ENCODE measurements at regions not wholly inside any gene's neighbourhood (a gene's known extent, or its start where the extent isn't known, plus 50 kb on each side); places are given as distances from the start of the nearest gene placed in this dataset.

DNA sequence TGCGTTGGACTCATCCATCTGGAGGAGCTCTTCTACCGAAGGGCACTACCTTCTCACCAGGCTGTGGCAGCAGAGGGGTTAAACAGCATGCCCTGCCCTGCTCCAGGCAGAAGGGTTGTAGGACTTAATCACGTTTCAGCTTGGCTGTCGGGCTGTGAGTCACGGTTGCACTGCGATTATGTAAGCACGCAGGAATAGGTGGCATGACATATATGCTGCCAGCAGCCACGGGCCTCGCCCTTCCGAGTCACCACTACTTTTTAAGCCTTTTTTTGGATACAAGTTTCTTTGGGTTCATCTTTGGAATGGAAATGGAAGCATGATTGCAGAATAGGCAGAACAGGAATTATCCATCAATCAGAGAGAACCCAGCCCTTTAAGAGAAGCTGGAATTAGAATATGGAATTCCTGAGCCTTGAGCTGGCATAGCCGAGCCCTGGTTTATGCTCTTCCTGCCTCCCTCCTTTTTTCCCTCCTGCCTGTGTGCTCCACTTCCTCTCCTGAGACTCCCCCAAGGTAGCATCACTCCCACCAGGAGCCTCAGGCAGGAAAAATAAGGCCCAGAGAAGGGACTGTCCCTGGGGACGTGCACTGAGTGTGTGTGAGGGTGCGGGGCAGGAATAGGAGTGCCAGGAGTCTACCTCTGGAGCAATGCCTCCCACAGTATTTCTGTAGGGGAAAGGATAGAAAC lies 86.8 kb downstream of the SEMA4F start (continued):
- TF ChIP-seq, protein P1, sequence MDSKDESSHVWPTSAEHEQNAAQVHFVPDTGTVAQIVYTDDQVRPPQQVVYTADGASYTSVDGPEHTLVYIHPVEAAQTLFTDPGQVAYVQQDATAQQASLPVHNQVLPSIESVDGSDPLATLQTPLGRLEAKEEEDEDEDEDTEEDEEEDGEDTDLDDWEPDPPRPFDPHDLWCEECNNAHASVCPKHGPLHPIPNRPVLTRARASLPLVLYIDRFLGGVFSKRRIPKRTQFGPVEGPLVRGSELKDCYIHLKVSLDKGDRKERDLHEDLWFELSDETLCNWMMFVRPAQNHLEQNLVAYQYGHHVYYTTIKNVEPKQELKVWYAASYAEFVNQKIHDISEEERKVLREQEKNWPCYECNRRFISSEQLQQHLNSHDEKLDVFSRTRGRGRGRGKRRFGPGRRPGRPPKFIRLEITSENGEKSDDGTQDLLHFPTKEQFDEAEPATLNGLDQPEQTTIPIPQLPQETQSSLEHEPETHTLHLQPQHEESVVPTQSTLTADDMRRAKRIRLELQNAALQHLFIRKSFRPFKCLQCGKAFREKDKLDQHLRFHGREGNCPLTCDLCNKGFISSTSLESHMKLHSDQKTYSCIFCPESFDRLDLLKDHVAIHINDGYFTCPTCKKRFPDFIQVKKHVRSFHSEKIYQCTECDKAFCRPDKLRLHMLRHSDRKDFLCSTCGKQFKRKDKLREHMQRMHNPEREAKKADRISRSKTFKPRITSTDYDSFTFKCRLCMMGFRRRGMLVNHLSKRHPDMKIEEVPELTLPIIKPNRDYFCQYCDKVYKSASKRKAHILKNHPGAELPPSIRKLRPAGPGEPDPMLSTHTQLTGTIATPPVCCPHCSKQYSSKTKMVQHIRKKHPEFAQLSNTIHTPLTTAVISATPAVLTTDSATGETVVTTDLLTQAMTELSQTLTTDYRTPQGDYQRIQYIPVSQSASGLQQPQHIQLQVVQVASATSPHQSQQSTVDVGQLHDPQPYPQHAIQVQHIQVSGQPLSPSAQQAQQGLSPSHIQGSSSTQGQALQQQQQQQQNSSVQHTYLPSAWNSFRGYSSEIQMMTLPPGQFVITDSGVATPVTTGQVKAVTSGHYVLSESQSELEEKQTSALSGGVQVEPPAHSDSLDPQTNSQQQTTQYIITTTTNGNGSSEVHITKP (tag by site-specific recombination; IDR thresholded peaks at IDR 0.05): peak; percentile 73
- TF ChIP-seq, protein P2, sequence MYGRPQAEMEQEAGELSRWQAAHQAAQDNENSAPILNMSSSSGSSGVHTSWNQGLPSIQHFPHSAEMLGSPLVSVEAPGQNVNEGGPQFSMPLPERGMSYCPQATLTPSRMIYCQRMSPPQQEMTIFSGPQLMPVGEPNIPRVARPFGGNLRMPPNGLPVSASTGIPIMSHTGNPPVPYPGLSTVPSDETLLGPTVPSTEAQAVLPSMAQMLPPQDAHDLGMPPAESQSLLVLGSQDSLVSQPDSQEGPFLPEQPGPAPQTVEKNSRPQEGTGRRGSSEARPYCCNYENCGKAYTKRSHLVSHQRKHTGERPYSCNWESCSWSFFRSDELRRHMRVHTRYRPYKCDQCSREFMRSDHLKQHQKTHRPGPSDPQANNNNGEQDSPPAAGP (tag by site-specific recombination; IDR thresholded peaks at IDR 0.05): 0 out of 2 replicates have a peak, but pooled peaks have one; percentile 45

- POLR2A ChIA-PET: interaction anchor here (0.8 kb wide), 1 partner anchor 15 kb away, joined by 3 read pairs; no protein-coding TSS in a partner anchor
Observed at GRCh38 chr2:74741629-74742028, 87.6 kb downstream of the SEMA4F start.

DNA sequence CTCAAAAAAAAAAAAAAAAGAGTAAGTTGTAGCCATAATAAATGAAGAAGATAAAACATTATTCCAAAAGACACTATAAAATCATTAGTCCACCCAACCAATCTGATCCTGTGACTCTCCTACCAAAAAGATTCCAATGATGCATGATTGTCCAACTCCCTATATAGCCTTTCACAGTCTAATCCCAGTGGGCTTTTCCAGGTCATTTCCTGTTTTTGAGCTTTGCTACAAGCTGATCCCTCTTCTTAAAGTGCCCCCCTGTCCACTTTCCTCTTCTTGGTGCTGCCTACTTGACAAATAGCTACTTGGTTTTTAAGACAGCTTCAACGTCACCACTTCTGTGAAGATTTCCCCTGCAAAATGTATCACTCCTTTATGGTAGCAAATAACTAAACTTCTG lies 88.4 kb downstream of the SEMA4F start:
- Histone ChIP-seq H3K36me3 (ENCODE audit: control insufficient read depth in 2 of 2, insufficient read depth in 1 of 2, low read length in 2 of 2) (no peaks in the 10 kb centered on the region), H3K9me3 (ENCODE audit: control insufficient read depth, insufficient read depth, low read depth, low read length) (no peaks in the 10 kb centered on the region), H3K4me1 (ENCODE audit: control insufficient read depth, insufficient read depth, low read length) (no peaks in the 10 kb centered on the region), H3K4me3 (ENCODE audit: low read depth, low read length) (no peak overlapping the region), H3K27ac (ENCODE audit: extremely low read depth, low read depth, low read length) (no peak overlapping the region)
- no peak for TF ChIP-seq ZBTB26 (tag by site-specific recombination; optimal IDR thresholded peaks at IDR 0.05)
- TF ChIP-seq ZNF600 (tag by site-specific recombination; IDR thresholded peaks at IDR 0.05): no peak
- TF ChIP-seq, protein P3, sequence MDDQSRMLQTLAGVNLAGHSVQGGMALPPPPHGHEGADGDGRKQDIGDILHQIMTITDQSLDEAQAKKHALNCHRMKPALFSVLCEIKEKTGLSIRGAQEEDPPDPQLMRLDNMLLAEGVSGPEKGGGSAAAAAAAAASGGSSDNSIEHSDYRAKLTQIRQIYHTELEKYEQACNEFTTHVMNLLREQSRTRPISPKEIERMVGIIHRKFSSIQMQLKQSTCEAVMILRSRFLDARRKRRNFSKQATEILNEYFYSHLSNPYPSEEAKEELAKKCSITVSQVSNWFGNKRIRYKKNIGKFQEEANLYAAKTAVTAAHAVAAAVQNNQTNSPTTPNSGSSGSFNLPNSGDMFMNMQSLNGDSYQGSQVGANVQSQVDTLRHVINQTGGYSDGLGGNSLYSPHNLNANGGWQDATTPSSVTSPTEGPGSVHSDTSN (CRISPR knock-in tag; IDR thresholded peaks at IDR 0.05): no peak
- no peak for TF ChIP-seq OVOL3 (tag by site-specific recombination; IDR thresholded peaks at IDR 0.05)
- TF ChIP-seq SP2 (tag by site-specific recombination; IDR thresholded peaks at IDR 0.05): no peak
- TF ChIP-seq ZNF76 (tag by site-specific recombination; IDR thresholded peaks at IDR 0.05; ENCODE audit: borderline replicate concordance, low read depth): no peak
- no peak for TF ChIP-seq ZNF26 (tag by site-specific recombination; IDR thresholded peaks at IDR 0.05)
- TF ChIP-seq ZNF341 (tag by site-specific recombination; IDR thresholded peaks at IDR 0.05; ENCODE audit: low read depth): no peak
- TF ChIP-seq HOXA7 (CRISPR knock-in tag; IDR thresholded peaks at IDR 0.05; ENCODE audit: borderline replicate concordance): no peak
- TF ChIP-seq ZNF621 (tag by site-specific recombination; IDR thresholded peaks at IDR 0.05): no peak
- no peak for TF ChIP-seq ZNF561 (tag by site-specific recombination; IDR thresholded peaks at IDR 0.05; ENCODE audit: borderline replicate concordance)
- TF ChIP-seq ZBTB7A (tag by site-specific recombination; IDR thresholded peaks at IDR 0.05; ENCODE audit: low read depth): no peak
- TF ChIP-seq, protein P4, sequence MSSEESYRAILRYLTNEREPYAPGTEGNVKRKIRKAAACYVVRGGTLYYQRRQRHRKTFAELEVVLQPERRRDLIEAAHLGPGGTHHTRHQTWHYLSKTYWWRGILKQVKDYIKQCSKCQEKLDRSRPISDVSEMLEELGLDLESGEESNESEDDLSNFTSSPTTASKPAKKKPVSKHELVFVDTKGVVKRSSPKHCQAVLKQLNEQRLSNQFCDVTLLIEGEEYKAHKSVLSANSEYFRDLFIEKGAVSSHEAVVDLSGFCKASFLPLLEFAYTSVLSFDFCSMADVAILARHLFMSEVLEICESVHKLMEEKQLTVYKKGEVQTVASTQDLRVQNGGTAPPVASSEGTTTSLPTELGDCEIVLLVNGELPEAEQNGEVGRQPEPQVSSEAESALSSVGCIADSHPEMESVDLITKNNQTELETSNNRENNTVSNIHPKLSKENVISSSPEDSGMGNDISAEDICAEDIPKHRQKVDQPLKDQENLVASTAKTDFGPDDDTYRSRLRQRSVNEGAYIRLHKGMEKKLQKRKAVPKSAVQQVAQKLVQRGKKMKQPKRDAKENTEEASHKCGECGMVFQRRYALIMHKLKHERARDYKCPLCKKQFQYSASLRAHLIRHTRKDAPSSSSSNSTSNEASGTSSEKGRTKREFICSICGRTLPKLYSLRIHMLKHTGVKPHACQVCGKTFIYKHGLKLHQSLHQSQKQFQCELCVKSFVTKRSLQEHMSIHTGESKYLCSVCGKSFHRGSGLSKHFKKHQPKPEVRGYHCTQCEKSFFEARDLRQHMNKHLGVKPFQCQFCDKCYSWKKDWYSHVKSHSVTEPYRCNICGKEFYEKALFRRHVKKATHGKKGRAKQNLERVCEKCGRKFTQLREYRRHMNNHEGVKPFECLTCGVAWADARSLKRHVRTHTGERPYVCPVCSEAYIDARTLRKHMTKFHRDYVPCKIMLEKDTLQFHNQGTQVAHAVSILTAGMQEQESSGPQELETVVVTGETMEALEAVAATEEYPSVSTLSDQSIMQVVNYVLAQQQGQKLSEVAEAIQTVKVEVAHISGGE (tag by site-specific recombination; conservative IDR thresholded peaks at IDR 0.05; ENCODE audit: low read depth): no peak
- no peak for TF ChIP-seq ZFP3 (tag by site-specific recombination; IDR thresholded peaks at IDR 0.05; ENCODE audit: low read depth)
- TF ChIP-seq ZNF768 (tag by site-specific recombination; IDR thresholded peaks at IDR 0.05): no peak
- TF ChIP-seq ZNF155 (tag by site-specific recombination; IDR thresholded peaks at IDR 0.05): no peak
- no peak for TF ChIP-seq ZNF10 (tag by site-specific recombination; IDR thresholded peaks at IDR 0.05)
- ChIA-PET POLR2A (no interaction called here), CTCF (interaction anchor here (0.6 kb wide), 1 partner anchor 113 kb away, joined by 3 read pairs; no protein-coding TSS in a partner anchor)

More at GRCh38 chr2:74741629-74742028, 87.6 kb downstream of the SEMA4F start:
- no peak overlapping the region for H3K27ac ChIP-seq (ENCODE audit: extremely low read depth, low read depth, low read length)
- CTCF ChIA-PET: no interaction called here
- H3K36me3 ChIP-seq (ENCODE audit: control insufficient read depth in 2 of 2, insufficient read depth in 1 of 2, low read length in 2 of 2): no peaks in the 10 kb centered on the region
- no peaks in the 10 kb centered on the region for H3K9me3 ChIP-seq (ENCODE audit: control insufficient read depth, insufficient read depth, low read depth, low read length)
- H3K4me3 ChIP-seq (ENCODE audit: low read depth, low read length): no peak overlapping the region
- TF ChIP-seq RBAK (tag by site-specific recombination; IDR thresholded peaks at IDR 0.05): no peak
- no peak for TF ChIP-seq ZNF248 (tag by site-specific recombination; IDR thresholded peaks at IDR 0.05)
- no peaks in the 10 kb centered on the region for H3K4me1 ChIP-seq (ENCODE audit: control insufficient read depth, insufficient read depth, low read length)

Data from HEK293 (cell line).